H1 (cell line): ENCODE measurements at regions not wholly inside any gene's neighbourhood (a gene's known extent, or its start where the extent isn't known, plus 50 kb on each side); places are given as distances from the start of the nearest gene placed in this dataset.

Source experiments
- CBX5 ChIP-seq: fragments of 300-800, 300-1000 bp; sonication (generic); IDR thresholded peaks from 2 replicates; pipeline ENCODE4 v1.7.1; 2016; ENCODE audit warnings: antibody characterized with exemption, low read length, low read depth
- CTBP2 ChIP-seq: IDR thresholded peaks from 2 replicates; pipeline ENCODE4 v1.7.0; 2011; ENCODE audit warnings: borderline replicate concordance, mild to moderate bottlenecking, moderate library complexity, mixed read lengths, low read length; ENCODE audit not compliant: insufficient read depth, insufficient read length
- CTCF ChIP-seq, 3 experiments: IDR thresholded peaks; 1 replicate in 2 of 3; 2 replicates in 1 of 3; pipeline versions ENCODE4 v1.5.1 to v1.6.1; 2011; ENCODE audit warnings: low read length in 3 of 3, mild to moderate bottlenecking in 3 of 3, inconsistent platforms in 2 of 3, low read depth in 1 of 3, moderate library complexity in 1 of 3; ENCODE audit not compliant: insufficient read depth in 1 of 3; ENCODE audit errors: control extremely low read depth in 1 of 3
- GTF2F1 ChIP-seq: IDR thresholded peaks from 2 replicates; pipeline ENCODE4 v1.6.1; 2012; ENCODE audit warnings: low read depth, low read length, improper control_type of control experiment, borderline replicate concordance
- RBBP5 ChIP-seq: IDR thresholded peaks from 2 replicates; pipeline ENCODE4 v1.7.1; 2012; ENCODE audit warnings: low read depth, mild to moderate bottlenecking, inconsistent platforms, low read length, moderate library complexity, borderline replicate concordance
- SP4 ChIP-seq: IDR thresholded peaks from 2 replicates; pipeline ENCODE4 v1.6.1; 2012; ENCODE audit warnings: low read length, inconsistent platforms
- SRF ChIP-seq: IDR thresholded peaks from 2 replicates; pipeline ENCODE4 v1.6.1; 2011; ENCODE audit warnings: mild to moderate bottlenecking, low read depth, low read length, moderate library complexity
- TCF12 ChIP-seq: IDR thresholded peaks from 2 replicates; pipeline ENCODE4 v1.6.1; 2011; ENCODE audit warnings: low read depth, mild to moderate bottlenecking, low read length

- TF ChIP-seq CBX5 (no peak), RBBP5 (no peak), SRF (no peak), GTF2F1 (no peak), TCF12 (no peak), CTBP2 (no peak), CTCF (IDR thresholded peaks at IDR 0.05; ENCODE audit: control extremely low read depth in 1 of 3, insufficient read depth in 1 of 3, low read depth in 1 of 3, low read length in 3 of 3) (no peak), SP4 (no peak)
These were observed 558.2 kb upstream of the PKDCC start (continued) for GRCh38 chr2:41489638-41490037.
